Prostate gland (tissue), 2 donors: ENCODE measurements at regions not wholly inside any gene's neighbourhood (a gene's known extent, or its start where the extent isn't known, plus 50 kb on each side); places are given as distances from the start of the nearest gene placed in this dataset.

Experiments used
- DNase-seq: peaks from one replicate; pipeline ENCODE4 v3.0.0-alpha.2; 2019; ENCODE audit warnings: low spot score
- H3K27ac ChIP-seq, 2 donors: fragments of 200-600 bp; sonication (generic); 2 replicates each; pipeline ENCODE4 v1.5.1; 2017 to 2019
- H3K27me3 ChIP-seq: fragments of 200-600 bp; sonication (generic); replicated peaks from 2 replicates; pipeline ENCODE4 v1.5.1; 2019; ENCODE audit not compliant: insufficient read depth
- H3K36me3 ChIP-seq, 2 donors: fragments of 200-600 bp; sonication (generic); 1 replicate in 1 of 2; 2 replicates in 1 of 2; pipeline versions ENCODE4 v1.5.1 to v1.8.1; 2017 to 2019
- H3K4me1 ChIP-seq: fragments of 200-600 bp; sonication (generic); replicated peaks from 2 replicates; pipeline ENCODE4 v1.5.1; 2019
- H3K4me3 ChIP-seq, 2 donors: fragments of 200-600 bp; sonication (generic); 2 replicates each; pipeline ENCODE4 v1.5.1; 2017 to 2019
- H3K9me3 ChIP-seq: fragments of 200-600 bp; sonication (generic); 2 replicates; pipeline ENCODE4 v1.5.1; 2017
- POLR2A ChIP-seq: fragments of 450-650 bp; IDR thresholded peaks from one replicate; pipeline ENCODE4 v1.6.1; 2016; ENCODE audit warnings: antibody characterized with exemption, mild to moderate bottlenecking
- POLR2AphosphoS5 ChIP-seq: sonication (generic); formaldehyde crosslinking; IDR thresholded peaks from one replicate; pipeline ENCODE4 v1.6.1; 2017; ENCODE audit warnings: antibody characterized with exemption
- WGBS: methylation state at CpG from one replicate; pipeline ENCODE4 v1.1.5; 2018; 5-methylcytosine and 5-hydroxymethylcytosine counted together
- intact Hi-C: fragments of 100-400 bp; cut with DNase I; formaldehyde crosslinking; loops from one replicate; pipeline ENCODE4 v1.14.2; 2022
- TF ChIP-seq, protein P1 (sequence below), 4 experiments: fragments of 200-600 bp in 2 of 4; fragments of 450-650 bp in 2 of 4; sonication (generic) in 2 of 4; IDR thresholded peaks; 1 replicate in 3 of 4; 2 replicates in 1 of 4; pipeline ENCODE4 v1.5.1; 2016 to 2019; ENCODE audit warnings: antibody characterized with exemption in 4 of 4, mild to moderate bottlenecking in 2 of 4, moderate library complexity in 2 of 4

DNA sequence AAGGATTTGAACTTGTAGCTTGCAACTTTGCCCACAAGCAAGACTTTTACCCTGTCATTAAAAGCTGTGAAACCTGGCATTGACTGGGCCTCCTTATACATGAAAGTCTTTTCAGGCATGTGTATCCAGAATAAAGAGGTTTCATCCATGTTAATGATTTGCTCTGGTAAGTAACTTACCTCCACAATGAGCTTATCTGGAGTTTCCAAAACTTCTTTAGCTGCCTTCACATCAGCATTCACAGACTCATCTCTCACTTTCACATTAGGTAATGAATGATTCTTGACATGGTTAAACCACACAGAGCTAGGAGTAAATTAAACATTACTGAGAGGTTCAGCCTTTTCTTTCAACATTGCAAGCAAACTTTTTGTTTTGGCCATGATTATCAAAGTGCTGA is 234.4 kb upstream of the CLEC14A start:
- Histone ChIP-seq H3K27ac (no peak overlapping the region), H3K4me3 (no peak overlapping the region), H3K27me3 (no peaks in the 10 kb centered on the region), H3K9me3 (no peaks in the 10 kb centered on the region), H3K4me1 (no peaks in the 10 kb centered on the region), H3K36me3 (no peaks in the 10 kb centered on the region)
- DNase-seq: no peak
- intact Hi-C loops: no loop called here
- TF ChIP-seq POLR2AphosphoS5 (no peak), POLR2A (no peak)
- TF ChIP-seq, protein P1, sequence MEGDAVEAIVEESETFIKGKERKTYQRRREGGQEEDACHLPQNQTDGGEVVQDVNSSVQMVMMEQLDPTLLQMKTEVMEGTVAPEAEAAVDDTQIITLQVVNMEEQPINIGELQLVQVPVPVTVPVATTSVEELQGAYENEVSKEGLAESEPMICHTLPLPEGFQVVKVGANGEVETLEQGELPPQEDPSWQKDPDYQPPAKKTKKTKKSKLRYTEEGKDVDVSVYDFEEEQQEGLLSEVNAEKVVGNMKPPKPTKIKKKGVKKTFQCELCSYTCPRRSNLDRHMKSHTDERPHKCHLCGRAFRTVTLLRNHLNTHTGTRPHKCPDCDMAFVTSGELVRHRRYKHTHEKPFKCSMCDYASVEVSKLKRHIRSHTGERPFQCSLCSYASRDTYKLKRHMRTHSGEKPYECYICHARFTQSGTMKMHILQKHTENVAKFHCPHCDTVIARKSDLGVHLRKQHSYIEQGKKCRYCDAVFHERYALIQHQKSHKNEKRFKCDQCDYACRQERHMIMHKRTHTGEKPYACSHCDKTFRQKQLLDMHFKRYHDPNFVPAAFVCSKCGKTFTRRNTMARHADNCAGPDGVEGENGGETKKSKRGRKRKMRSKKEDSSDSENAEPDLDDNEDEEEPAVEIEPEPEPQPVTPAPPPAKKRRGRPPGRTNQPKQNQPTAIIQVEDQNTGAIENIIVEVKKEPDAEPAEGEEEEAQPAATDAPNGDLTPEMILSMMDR (IDR thresholded peaks at IDR 0.05): no peak

- 72% methylated on average over 2 of the region's 2 CpGs for WGBS
- Histone ChIP-seq H3K27me3 (no peaks in the 10 kb centered on the region), H3K4me3 (no peak overlapping the region), H3K4me1 (no peaks in the 10 kb centered on the region), H3K36me3 (no peaks in the 10 kb centered on the region), H3K9me3 (no peaks in the 10 kb centered on the region), H3K27ac (no peak overlapping the region)
- TF ChIP-seq, protein P1 (IDR thresholded peaks at IDR 0.05): no peak
- TF ChIP-seq POLR2A: no peak
- intact Hi-C loops: no loop called here
- DNase-seq: no peak
These were observed 229.1 kb upstream of the CLEC14A start for GRCh38 chr14:38485026-38485425.

- DNase-seq: no peak
- Histone ChIP-seq H3K27me3 (no peaks in the 10 kb centered on the region), H3K9me3 (no peaks in the 10 kb centered on the region), H3K4me1 (no peaks in the 10 kb centered on the region), H3K27ac (no peak overlapping the region), H3K36me3 (no peaks in the 10 kb centered on the region), H3K4me3 (no peak overlapping the region)
- 74% methylated on average over 2 of the region's 2 CpGs for WGBS
- intact Hi-C loops: no loop called here
- TF ChIP-seq, protein P1 (IDR thresholded peaks at IDR 0.05): no peak
- TF ChIP-seq POLR2AphosphoS5: no peak
- TF ChIP-seq POLR2A: no peak
These were observed 226.2 kb upstream of the CLEC14A start for GRCh38 chr14:38481952-38482678.

DNA sequence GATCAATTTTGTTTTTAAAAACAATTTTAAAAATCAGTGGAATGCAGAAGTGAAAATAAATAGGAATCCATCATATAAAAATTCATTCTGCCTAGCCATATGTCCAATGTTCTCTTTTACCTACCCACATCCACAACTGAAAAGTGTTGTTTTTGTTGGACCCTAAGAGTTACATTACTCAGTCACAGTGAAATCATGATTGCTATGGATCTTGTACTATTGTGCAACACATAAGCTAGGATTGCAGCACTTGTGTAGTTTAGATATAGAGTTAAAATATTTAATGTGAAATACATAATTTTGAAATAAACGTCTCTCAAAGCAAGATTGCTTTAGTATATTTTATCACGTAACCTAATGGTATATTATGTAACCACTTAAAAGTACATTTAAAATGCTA is 213.3 kb upstream of the CLEC14A start:
- no peak for TF ChIP-seq POLR2AphosphoS5
- TF ChIP-seq POLR2A: no peak
- TF ChIP-seq, protein P1 (IDR thresholded peaks at IDR 0.05): no peak
- Histone ChIP-seq H3K4me1 (no peaks in the 10 kb centered on the region), H3K27ac (no peak overlapping the region), H3K36me3 (no peaks in the 10 kb centered on the region), H3K4me3 (no peak overlapping the region), H3K9me3 (no peaks in the 10 kb centered on the region), H3K27me3 (no peaks in the 10 kb centered on the region)
- DNase-seq: no peak
- WGBS: 29% methylated on average over 2 of the region's 2 CpGs
- intact Hi-C loops: no loop called here

GRCh38 chr14:38442208-38442607 is 186.3 kb upstream of the CLEC14A start:
- H3K27ac ChIP-seq: no peak overlapping the region
- TF ChIP-seq POLR2AphosphoS5 (no peak), POLR2A (no peak)
- TF ChIP-seq, protein P1 (IDR thresholded peaks at IDR 0.05): no peak
- H3K4me3 ChIP-seq: no peak overlapping the region
- intact Hi-C loops: no loop called here
- no peaks in the 10 kb centered on the region for H3K9me3 ChIP-seq
- WGBS: 61% methylated on average over 3 of the region's 3 CpGs
- no peaks in the 10 kb centered on the region for H3K4me1 ChIP-seq
- no peaks in the 10 kb centered on the region for H3K36me3 ChIP-seq
- H3K27me3 ChIP-seq: no peaks in the 10 kb centered on the region
- no peak for DNase-seq
